ENCODE measurements at regions not wholly inside any gene's neighbourhood (a gene's known extent, or its start where the extent isn't known, plus 50 kb on each side); places are given as distances from the start of the nearest gene placed in this dataset.

DNA sequence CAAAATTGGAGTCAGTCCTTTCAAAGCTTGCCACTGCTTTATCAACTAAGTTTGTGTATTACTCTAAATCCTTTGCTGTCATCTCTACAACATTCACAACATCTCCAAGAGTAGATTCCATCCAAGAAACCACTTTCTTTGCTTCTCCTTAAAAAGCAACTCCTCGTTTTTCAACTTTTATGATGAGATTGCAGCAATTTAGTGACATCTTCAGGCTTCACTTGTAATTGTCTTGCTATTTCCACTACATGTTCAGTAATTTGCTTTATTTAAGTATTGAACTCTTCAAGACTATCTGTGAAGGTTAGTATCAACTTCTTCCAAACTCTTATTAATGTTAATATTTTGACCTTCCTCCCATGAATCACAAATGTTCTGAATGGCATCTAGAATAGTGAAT lies 747.9 kb downstream of the TMTC2 start:
- TF ChIP-seq POLR2AphosphoS5 (IDR thresholded peaks at IDR 0.05; ENCODE audit: low read depth, low read length): no peak
- no peak for TF ChIP-seq POLR2A (IDR thresholded peaks at IDR 0.05; ENCODE audit: low read depth, low read length)
- no peak for TF ChIP-seq TAF1 (IDR thresholded peaks at IDR 0.05; ENCODE audit: borderline replicate concordance, low read depth, low read length)
